Stimulated activated CD4-positive, alpha-beta T cell treated with anti-CD3 and anti-CD28 coated beads, Interleukin-15, amount 100 ng/mL, for 48 hours (primary cell): ENCODE measurements at regions not wholly inside any gene's neighbourhood (a gene's known extent, or its start where the extent isn't known, plus 50 kb on each side); places are given as distances from the start of the nearest gene placed in this dataset.

Experiments
- DNase-seq, 2 donors: peaks; one replicate each; pipeline ENCODE4 v3.0.0-alpha.2; 2020; ENCODE audit warnings: low read depth in 2 of 2

DNA sequence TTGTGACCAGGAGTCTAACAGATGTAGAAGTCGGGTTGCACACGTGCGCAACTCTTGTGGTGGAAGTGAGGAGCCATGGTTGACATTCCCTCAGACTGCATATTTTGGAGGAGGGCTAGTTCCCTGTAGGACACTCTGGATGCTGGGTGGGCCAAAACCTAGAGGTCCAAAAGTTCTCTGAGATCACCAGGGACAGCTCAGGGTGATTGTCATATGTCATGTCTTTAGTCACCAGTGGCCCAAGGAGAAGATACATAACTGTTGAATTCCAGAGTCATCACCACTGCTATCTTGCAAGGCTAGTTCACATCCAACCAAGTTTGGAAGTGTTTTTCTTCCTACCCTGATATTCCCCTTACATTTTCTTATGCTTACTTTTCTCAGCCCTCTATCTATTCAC, 95.2 kb upstream of the C3orf80 start:
- no peak for DNase-seq

GRCh38 chr3:160130950-160131349, 94.3 kb upstream of the C3orf80 start:
- no peak for DNase-seq

DNA sequence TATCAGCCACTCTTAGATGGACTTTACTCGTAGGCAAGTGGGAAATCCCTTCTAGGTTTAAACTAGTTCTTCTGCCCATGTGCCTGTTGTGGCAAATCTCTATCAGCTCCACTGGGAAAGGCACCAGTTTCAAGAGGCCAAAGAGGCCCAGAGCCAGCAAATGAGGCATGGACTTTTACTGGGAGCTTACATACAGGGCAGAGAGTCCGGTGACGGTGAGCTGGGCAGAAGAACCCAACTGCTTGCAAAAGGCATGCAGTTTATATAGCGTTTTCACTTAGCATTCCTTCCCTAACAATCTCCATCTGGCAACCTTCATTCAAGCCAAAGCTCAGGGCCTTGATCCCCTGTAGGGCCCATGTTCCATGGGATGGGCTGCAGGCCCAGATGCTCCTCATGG, 93.0 kb upstream of the C3orf80 start:
- DNase-seq, result no peak

DNA sequence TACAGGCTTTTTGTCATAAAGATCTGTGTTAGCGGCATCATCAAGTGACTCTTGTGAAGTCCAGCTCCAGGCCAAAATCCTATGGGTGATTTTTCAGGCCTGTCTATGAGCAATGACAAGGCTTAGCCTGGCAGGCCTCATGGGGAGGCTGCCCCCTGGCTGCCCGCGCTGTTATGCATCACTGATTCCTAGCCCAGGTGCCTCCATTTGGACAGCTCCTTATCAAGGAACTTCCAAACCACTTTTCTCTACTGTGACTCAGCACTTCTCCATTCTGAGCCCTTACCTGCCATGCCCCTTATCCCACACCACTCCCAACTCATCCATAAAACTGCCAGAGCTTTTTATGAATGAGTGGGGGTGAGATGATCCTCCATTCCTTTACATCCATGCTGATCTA, 91.5 kb upstream of the C3orf80 start:
- DNase-seq, result no peak

- DNase-seq, result no peak
These were observed 90.8 kb upstream of the C3orf80 start for GRCh38 chr3:160134454-160134853.

DNA sequence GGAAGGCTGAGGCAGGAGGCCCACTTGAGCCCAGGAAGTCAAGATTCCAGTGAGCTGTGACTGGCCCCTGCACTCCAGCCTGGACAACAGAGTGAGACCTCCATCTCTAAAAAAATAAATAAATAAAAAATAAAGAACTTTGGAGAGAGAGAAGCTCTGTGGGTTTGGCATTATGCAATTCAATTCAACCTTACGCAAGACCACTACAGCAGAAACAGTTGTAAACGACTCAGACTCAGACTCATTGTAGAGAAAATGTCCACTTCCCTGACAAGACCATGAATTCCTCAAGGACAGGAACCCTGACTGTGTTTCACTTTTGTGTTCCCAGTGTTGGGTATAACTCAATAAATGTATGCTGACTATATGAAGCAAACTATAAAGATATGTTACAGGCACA, 90.3 kb upstream of the C3orf80 start:
- no peak for DNase-seq

- no peak for DNase-seq
These were observed 89.4 kb upstream of the C3orf80 start for GRCh38 chr3:160135851-160136250.

DNA sequence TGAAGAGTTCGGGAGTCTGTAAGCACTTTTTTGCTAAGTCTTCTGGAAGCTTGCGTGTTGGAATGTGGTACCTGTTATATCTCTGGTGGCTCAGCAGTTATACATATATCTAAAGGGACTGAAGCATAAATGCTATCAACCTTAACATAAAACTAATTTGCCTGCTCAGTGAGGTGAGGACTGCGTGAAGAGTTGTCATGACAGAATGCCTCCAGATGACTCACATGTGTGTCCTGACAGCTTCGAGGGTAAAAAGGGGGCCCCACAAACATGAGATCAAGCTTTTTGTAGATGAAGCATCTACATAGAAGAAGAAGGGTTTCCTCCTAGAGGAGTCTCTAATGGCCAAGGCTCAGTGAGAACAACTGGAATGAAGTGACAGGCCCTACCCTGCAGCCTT, 88.8 kb upstream of the C3orf80 start:
- DNase-seq, result no peak

GRCh38 chr3:160139291-160139690, 85.9 kb upstream of the C3orf80 start:
- no peak for DNase-seq

DNA sequence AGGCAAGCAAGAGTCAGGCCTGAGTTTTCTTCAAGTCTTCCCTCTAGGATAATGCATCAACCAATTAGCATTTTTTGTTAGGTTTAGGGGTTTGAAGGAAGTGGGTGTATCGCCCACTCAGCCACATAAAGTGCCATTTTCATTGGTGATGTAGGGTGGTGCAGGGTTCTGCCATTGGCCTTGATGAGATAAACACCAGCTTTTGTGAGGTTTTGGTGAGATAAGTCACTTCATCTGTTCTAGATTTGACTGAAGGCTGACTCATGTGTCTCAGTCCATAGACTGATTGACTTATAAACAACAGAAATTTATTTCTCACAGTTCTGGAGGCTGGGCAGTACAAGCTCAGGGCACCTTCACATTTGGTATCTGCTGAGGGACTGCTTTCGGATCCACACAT, 84.5 kb upstream of the C3orf80 start:
- DNase-seq, result peak; percentile 13 to 15

DNA sequence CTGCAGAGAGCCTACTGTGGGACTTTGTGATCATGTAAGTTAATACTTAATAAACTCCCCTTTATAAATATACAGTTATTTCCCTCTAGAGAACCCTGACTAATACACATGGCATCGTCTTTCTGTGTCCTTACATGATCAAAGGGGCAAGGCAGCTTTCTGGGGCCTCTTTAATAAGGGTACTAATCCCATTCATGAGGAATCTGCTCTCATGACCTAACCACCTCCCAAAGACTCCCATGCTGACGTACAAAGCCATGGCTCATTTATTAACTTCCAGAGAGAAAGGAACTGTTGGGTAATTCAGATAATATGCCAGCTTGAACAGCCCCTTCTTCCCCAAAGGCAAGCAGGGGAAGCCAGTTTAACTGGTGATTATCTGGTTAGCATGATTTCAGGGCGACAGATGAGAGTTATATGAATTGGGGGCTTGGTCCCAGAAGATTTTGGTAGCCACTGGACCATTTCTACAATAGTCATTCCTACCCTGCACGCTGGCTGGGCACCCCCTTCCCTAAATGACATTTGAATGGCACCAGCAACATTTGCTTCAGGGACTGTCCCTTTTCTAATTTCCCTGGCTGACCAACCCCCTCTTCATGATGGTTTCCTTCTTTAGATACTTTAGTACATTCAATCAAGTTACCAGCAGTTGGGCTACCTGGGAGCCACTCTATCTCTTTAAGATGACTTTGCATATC, 83.6 kb upstream of the C3orf80 start:
- DNase-seq, result no peak

- no peak for DNase-seq
These were observed 81.7 kb upstream of the C3orf80 start for GRCh38 chr3:160143482-160143881.

GRCh38 chr3:160150066-160150465, 75.2 kb upstream of the C3orf80 start:
- no peak for DNase-seq

GRCh38 chr3:160150525-160150924, 74.7 kb upstream of the C3orf80 start:
- no peak for DNase-seq

DNA sequence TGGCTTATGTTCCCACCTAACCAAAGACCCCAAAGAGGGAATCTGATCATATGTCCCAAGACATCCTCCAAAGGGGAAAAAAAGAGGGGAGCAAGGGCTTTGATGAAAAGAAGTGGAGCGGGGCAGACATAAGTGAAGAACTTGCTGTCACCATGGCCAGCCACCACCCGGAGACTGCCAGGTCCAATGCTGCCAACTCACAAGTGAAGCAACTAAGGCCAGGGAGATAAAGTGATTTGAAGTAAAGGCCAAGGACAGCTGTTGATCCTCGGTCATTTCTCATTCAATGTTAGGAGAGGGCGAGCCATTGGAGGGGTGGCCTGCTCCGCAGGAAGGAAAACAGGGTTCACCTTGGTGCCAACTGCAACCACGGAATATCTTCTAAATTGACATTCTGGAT, 72.6 kb upstream of the C3orf80 start:
- no peak for DNase-seq

GRCh38 chr3:160154033-160154432, 71.2 kb upstream of the C3orf80 start:
- no peak for DNase-seq

- no peak for DNase-seq
These were observed 70.6 kb upstream of the C3orf80 start for GRCh38 chr3:160154596-160154995.

DNA sequence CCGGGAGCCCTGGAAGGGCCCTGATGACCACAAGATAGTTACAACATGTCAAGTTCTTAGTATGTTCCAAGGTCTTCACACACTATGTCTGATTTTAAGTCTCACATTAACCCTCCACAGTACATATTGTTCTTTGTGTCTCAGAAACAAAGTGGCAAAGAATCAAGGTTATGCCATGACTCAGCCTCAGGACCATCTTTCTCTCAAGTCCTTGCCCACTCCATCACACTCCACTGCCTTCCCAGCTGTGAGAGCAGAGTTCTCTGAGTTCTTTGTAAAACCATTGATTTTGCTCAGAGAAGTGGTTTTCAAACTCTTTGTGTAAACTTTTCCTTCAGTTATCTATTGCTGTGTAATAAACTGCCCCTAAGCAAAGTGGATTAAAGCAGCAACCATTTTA, 67.9 kb upstream of the C3orf80 start:
- DNase-seq, result no peak

- no peak for DNase-seq
These were observed 65.9 kb upstream of the C3orf80 start for GRCh38 chr3:160159341-160159740.

GRCh38 chr3:160159806-160160205, 65.4 kb upstream of the C3orf80 start:
- no peak for DNase-seq

DNA sequence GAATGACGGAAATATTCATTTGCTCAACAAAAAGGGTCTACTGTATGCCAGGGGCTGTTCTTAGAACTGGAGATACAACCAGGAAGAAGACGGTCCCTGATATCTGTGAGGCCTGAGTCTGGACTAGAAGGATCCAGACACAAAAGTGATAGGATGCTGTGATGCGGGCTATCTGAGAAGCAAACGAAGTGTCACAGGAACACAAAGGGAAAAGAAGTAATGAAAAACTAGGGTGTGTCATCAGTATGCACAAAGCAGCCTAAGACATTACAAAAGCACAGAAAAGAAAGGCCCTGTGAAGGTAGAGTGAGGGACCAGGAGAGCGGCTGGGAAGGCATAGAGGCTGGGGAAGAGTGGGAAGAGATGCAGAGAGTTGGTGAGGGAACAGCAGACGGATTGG, 63.3 kb upstream of the C3orf80 start:
- no peak for DNase-seq

DNA sequence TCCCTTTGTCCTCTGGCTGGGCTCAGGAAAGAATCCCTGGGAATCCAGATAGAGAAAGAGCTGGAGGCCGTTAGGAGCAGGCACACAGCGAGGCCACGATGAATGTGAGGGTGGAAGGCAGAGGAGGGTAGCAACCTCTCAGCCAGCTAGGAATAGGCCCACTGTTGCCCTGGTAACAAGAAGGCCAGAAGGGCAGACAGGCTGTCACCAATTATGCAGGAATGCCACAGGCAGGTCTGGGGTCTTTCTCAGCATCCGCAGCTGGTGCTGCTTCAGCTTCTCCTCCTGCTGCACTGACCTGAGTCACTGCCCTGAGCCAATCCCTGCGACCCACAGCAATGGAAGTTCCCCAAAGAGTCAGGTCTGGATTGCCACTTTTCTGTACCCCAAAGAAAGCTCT, 62.8 kb upstream of the C3orf80 start:
- DNase-seq, result no peak

DNA sequence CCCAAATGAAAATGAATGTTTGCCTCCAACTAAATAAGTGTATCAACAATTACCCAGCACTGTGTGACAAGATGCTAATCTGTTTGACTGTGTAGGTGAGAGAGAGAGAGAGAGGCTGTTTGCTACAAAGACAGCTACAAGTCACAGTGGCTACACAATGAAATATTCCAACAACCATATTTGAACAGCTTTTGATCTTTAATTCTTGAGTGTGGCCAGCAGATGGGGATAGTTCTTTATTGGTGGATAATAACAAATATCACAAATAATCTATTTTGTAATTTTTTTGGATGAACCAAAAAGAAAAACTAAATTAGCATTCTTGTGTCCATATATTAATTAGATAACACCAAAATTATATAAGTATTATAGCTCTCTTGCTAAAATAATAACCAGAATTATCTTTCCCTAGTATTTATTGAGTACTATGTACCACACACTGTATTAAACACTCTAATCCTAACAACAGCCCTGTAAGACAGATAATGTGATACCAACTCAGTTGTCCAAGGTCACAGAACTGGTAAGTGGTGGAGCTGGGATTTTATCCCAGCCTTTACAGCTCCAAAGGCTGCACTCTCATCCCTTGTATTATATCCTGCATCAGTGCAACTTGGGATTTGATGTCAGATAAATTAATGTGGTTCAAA, 61.9 kb upstream of the C3orf80 start:
- DNase-seq, result no peak

- no peak for DNase-seq
These were observed 57.0 kb upstream of the C3orf80 start for GRCh38 chr3:160168246-160168645.
